Thyroid gland (tissue), 4 donors: ENCODE measurements at regions not wholly inside any gene's neighbourhood (a gene's known extent, or its start where the extent isn't known, plus 50 kb on each side); places are given as distances from the start of the nearest gene placed in this dataset.

Experiments
- DNase-seq, 2 donors: peaks; one replicate each; pipeline ENCODE4 v3.0.0-alpha.2; 2019
- H3K27ac ChIP-seq, 3 donors: fragments of 200-600 bp; sonication (generic); 1 replicate in 2 of 3; 2 replicates in 1 of 3; pipeline ENCODE4 v1.5.1; 2016 to 2019; ENCODE audit warnings: mild to moderate bottlenecking in 1 of 3, moderate library complexity in 1 of 3
- H3K27me3 ChIP-seq: fragments of 200-600 bp; sonication (generic); one replicate; pipeline ENCODE4 v1.5.1; 2019
- H3K36me3 ChIP-seq, 2 donors: fragments of 200-600 bp; sonication (generic); one replicate each; pipeline ENCODE4 v1.5.1; 2016 to 2019
- H3K4me1 ChIP-seq, 2 donors: fragments of 200-600 bp; sonication (generic); one replicate each; pipeline ENCODE4 v1.5.1; 2017 to 2019
- H3K4me3 ChIP-seq, 3 donors: fragments of 200-600 bp; sonication (generic); replicated peaks in 1 of 3; 1 replicate in 2 of 3; 2 replicates in 1 of 3; pipeline ENCODE4 v1.5.1; 2016; ENCODE audit warnings: mild to moderate bottlenecking in 1 of 3
- H3K9me3 ChIP-seq: fragments of 200-600 bp; sonication (generic); one replicate; pipeline ENCODE4 v1.5.1; 2017
- POLR2A ChIP-seq, 2 donors: fragments of 450-650 bp; IDR thresholded peaks; one replicate each; pipeline ENCODE4 v1.6.1; 2017; ENCODE audit warnings: antibody characterized with exemption in 2 of 2, mild to moderate bottlenecking in 2 of 2, moderate library complexity in 1 of 2
- WGBS, 2 donors: methylation state at CpG; one replicate each; pipeline ENCODE4 v1.1.5; 2017; 5-methylcytosine and 5-hydroxymethylcytosine counted together
- intact Hi-C: fragments of 100-400 bp; cut with DNase I; formaldehyde crosslinking; loops from one replicate; pipeline ENCODE4 v1.15.1; 2023
- TF ChIP-seq, protein P1 (sequence below), 6 experiments: fragments of 200-600 bp in 3 of 6; fragments of 450-650 bp in 3 of 6; sonication (generic) in 3 of 6; IDR thresholded peaks; one replicate each; pipeline ENCODE4 v1.5.1; 2016 to 2019; ENCODE audit warnings: antibody characterized with exemption in 6 of 6, mild to moderate bottlenecking in 2 of 6, inconsistent platforms in 1 of 6, moderate library complexity in 1 of 6

GRCh38 chr12:124203176-124203575 lies 91.7 kb upstream of the RFLNA start:
- no peaks in the 10 kb centered on the region for H3K9me3 ChIP-seq
- intact Hi-C loops = no loop called here
- TF ChIP-seq, protein P1, sequence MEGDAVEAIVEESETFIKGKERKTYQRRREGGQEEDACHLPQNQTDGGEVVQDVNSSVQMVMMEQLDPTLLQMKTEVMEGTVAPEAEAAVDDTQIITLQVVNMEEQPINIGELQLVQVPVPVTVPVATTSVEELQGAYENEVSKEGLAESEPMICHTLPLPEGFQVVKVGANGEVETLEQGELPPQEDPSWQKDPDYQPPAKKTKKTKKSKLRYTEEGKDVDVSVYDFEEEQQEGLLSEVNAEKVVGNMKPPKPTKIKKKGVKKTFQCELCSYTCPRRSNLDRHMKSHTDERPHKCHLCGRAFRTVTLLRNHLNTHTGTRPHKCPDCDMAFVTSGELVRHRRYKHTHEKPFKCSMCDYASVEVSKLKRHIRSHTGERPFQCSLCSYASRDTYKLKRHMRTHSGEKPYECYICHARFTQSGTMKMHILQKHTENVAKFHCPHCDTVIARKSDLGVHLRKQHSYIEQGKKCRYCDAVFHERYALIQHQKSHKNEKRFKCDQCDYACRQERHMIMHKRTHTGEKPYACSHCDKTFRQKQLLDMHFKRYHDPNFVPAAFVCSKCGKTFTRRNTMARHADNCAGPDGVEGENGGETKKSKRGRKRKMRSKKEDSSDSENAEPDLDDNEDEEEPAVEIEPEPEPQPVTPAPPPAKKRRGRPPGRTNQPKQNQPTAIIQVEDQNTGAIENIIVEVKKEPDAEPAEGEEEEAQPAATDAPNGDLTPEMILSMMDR (IDR thresholded peaks at IDR 0.05) = no peak
- no peak for TF ChIP-seq POLR2A (IDR thresholded peaks at IDR 0.05)
- H3K27me3 ChIP-seq = no peaks in the 10 kb centered on the region
- no peak overlapping the region for H3K27ac ChIP-seq
- H3K4me3 ChIP-seq = no peak overlapping the region
- no peak for DNase-seq
- no peaks in the 10 kb centered on the region for H3K36me3 ChIP-seq
- no peaks in the 10 kb centered on the region for H3K4me1 ChIP-seq
- WGBS, 2 donors = 73 to 74% methylated on average over 5 of the region's 5 CpGs

GRCh38 chr12:124205405-124205804 lies 89.5 kb upstream of the RFLNA start:
- no peaks in the 10 kb centered on the region for H3K27me3 ChIP-seq
- H3K27ac ChIP-seq = no peak overlapping the region
- DNase-seq = no peak
- TF ChIP-seq, protein P1 (IDR thresholded peaks at IDR 0.05) = no peak
- TF ChIP-seq POLR2A (IDR thresholded peaks at IDR 0.05) = no peak
- H3K36me3 ChIP-seq = no peaks in the 10 kb centered on the region
- no peaks in the 10 kb centered on the region for H3K4me1 ChIP-seq
- H3K9me3 ChIP-seq = no peaks in the 10 kb centered on the region
- WGBS, 2 donors = 94 to 96% methylated on average over 2 of the region's 2 CpGs
- H3K4me3 ChIP-seq = no peak overlapping the region
- intact Hi-C loops = no loop called here

DNA sequence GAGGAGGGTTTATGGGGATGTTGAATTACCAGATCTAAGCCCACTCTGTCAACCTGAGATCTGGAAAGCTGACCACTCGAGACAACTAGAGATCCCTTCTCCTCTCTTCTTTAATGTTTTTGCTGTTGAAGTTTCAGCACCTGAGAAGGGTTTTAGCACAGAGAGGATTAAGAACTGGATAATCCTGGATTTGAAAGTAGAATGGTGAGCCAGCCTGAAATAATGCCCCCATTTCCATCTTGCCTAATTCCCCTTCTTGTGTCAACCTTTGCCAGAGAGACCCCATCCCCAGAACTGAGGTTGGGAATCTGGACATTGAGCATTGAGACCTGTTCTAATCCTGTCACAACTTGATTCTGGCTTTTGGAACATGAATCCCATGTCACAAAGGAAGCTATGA lies 87.8 kb upstream of the RFLNA start:
- Histone ChIP-seq H3K27ac (no peak overlapping the region), H3K4me1 (no peaks in the 10 kb centered on the region), H3K27me3 (no peaks in the 10 kb centered on the region), H3K4me3 (no peak overlapping the region), H3K9me3 (no peaks in the 10 kb centered on the region), H3K36me3 (no peaks in the 10 kb centered on the region)
- WGBS, 2 donors = 67 to 69% methylated on average over 1 of the region's 1 CpG
- no peak for TF ChIP-seq POLR2A (IDR thresholded peaks at IDR 0.05)
- TF ChIP-seq, protein P1 (IDR thresholded peaks at IDR 0.05) = no peak
- intact Hi-C loops = no loop called here
- DNase-seq = no peak

- no peak for DNase-seq
- H3K4me1 ChIP-seq = no peaks in the 10 kb centered on the region
- TF ChIP-seq, protein P1 (IDR thresholded peaks at IDR 0.05) = no peak
- no peak for TF ChIP-seq POLR2A (IDR thresholded peaks at IDR 0.05)
- H3K4me3 ChIP-seq = no peak overlapping the region
- intact Hi-C loops = no loop called here
- WGBS, 2 donors = 74 to 75% methylated on average over 15 of the region's 15 CpGs
- no peaks in the 10 kb centered on the region for H3K27me3 ChIP-seq
- H3K9me3 ChIP-seq = no peaks in the 10 kb centered on the region
- H3K27ac ChIP-seq = no peak overlapping the region
- H3K36me3 ChIP-seq = no peaks in the 10 kb centered on the region
Observed at GRCh38 chr12:124207617-124208016, 87.3 kb upstream of the RFLNA start.

DNA sequence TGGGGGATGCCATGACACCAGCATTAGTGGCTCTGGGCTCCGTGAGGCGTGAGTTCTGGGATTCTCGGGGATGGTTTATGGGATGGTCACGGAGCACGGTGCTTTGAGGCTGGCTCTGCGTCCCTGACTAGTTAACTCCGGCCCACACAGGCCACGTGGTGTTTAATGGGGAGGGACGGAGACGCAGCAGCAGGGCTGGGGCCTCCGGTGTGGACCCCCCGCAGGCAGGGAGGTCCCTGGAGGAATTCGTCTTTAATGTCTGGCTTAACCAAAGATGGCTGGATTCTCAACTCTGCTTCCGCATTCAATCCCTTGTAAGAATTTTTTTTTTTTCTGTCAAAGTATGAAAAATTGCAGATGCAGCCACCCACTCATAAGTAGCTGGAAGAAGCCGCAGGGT lies 86.4 kb upstream of the RFLNA start:
- WGBS, 2 donors = 76 to 86% methylated on average over 11 to 14 of the region's 15 CpGs
- DNase-seq = no peak
- Histone ChIP-seq H3K27ac (no peak overlapping the region), H3K36me3 (no peaks in the 10 kb centered on the region), H3K4me3 (no peak overlapping the region), H3K4me1 (no peaks in the 10 kb centered on the region), H3K9me3 (no peaks in the 10 kb centered on the region), H3K27me3 (no peaks in the 10 kb centered on the region)
- TF ChIP-seq, protein P1 (IDR thresholded peaks at IDR 0.05) = no peak
- TF ChIP-seq POLR2A (IDR thresholded peaks at IDR 0.05) = no peak
- intact Hi-C loops = no loop called here
